IMR-90 (cell line): ENCODE measurements at regions not wholly inside any gene's neighbourhood (a gene's known extent, or its start where the extent isn't known, plus 50 kb on each side); places are given as distances from the start of the nearest gene placed in this dataset.

Experiments used
- ATAC-seq: fragments of 200-7000 bp; cut with Tn5 transposase; 2 replicates; pipeline ENCODE4 v1.9.1; 2020; ENCODE audit warnings: low read depth, mild to moderate bottlenecking, moderate library complexity
- BruUV-seq: library from RNA; stranded (reverse); fragments of 400-500 nt; replicated peaks from 2 replicates; lab custom pipeline; 2021; lab: Mats Ljungman, UMichigan
- CTCF ChIA-PET: fragments of 300-600 bp; formaldehyde crosslinking; extraction: SDS; loops from one replicate; lab custom pipeline; 2021; ENCODE audit warnings: antibody characterized with exemption; lab: Yijun Ruan, JAX
- POLR2A ChIA-PET: fragments of 300-600 bp; sonication (Branson Sonifier 250); formaldehyde crosslinking; loops from one replicate; lab custom pipeline; 2022; ENCODE audit warnings: antibody characterized with exemption; ENCODE audit not compliant: unreplicated experiment; lab: Charles Lee
- DNase-seq: peaks from one replicate; pipeline ENCODE4 v3.0.0; 2013
- H2AFZ ChIP-seq: replicated peaks from 2 replicates; pipeline ENCODE3; 2013; ENCODE audit warnings: low read length, mild to moderate bottlenecking; ENCODE audit not compliant: poor library complexity
- H2AK5ac ChIP-seq: 2 replicates; pipeline ENCODE4 v1.6.1; 2013; ENCODE audit warnings: low read depth, low read length, inconsistent platforms
- H2AK9ac ChIP-seq: replicated peaks from 2 replicates; pipeline ENCODE3; 2013; ENCODE audit warnings: mild to moderate bottlenecking, low read depth, low read length, moderate library complexity; ENCODE audit not compliant: poor library complexity
- H2BK120ac ChIP-seq: 2 replicates; pipeline ENCODE4 v1.6.1; 2013; ENCODE audit warnings: low read depth, low read length, inconsistent platforms
- H2BK15ac ChIP-seq: 3 replicates; pipeline ENCODE4 v1.6.1; 2013; ENCODE audit warnings: low read depth, low read length, inconsistent platforms
- H2BK20ac ChIP-seq: 2 replicates; pipeline ENCODE4 v1.6.1; 2013; ENCODE audit warnings: low read depth, mild to moderate bottlenecking, inconsistent platforms, low read length, moderate library complexity
- H2BK5ac ChIP-seq: 2 replicates; pipeline ENCODE4 v1.6.1; 2013; ENCODE audit warnings: mild to moderate bottlenecking, low read depth, low read length, inconsistent platforms; ENCODE audit not compliant: poor library complexity, severe bottlenecking
- H3K14ac ChIP-seq: replicated peaks from 2 replicates; pipeline ENCODE4 v1.6.1; 2013; ENCODE audit warnings: low read depth, low read length, inconsistent platforms
- H3K18ac ChIP-seq: 2 replicates; pipeline ENCODE4 v1.6.1; 2013; ENCODE audit warnings: low read depth, low read length, control low read depth
- H3K23ac ChIP-seq: 2 replicates; pipeline ENCODE4 v1.6.1; 2013; ENCODE audit warnings: low read depth, low read length, inconsistent platforms
- H3K27ac ChIP-seq: 2 replicates; pipeline ENCODE4 v1.5.1; 2013; ENCODE audit warnings: mild to moderate bottlenecking, control low read depth, low read length; ENCODE audit not compliant: insufficient read depth
- H3K27me3 ChIP-seq: 2 replicates; pipeline ENCODE4 v1.6.1; 2013; ENCODE audit warnings: low read length; ENCODE audit not compliant: control insufficient read depth, insufficient read depth
- H3K36me3 ChIP-seq: 2 replicates; pipeline ENCODE4 v1.6.1; 2013; ENCODE audit warnings: low read length, mixed read lengths; ENCODE audit not compliant: control insufficient read depth, insufficient read depth
- H3K4ac ChIP-seq: 2 replicates; pipeline ENCODE4 v1.6.1; 2013; ENCODE audit warnings: low read depth, low read length, inconsistent platforms
- H3K4me1 ChIP-seq: 2 replicates; pipeline ENCODE4 v1.6.1; 2013; ENCODE audit warnings: low read length, mixed read lengths; ENCODE audit not compliant: control insufficient read depth, insufficient read depth
- H3K4me2 ChIP-seq: 2 replicates; pipeline ENCODE4 v1.6.1; 2013; ENCODE audit warnings: low read depth, mild to moderate bottlenecking, control low read depth, low read length, moderate library complexity
- H3K4me3 ChIP-seq: 2 replicates; pipeline ENCODE4 v1.5.1; 2013; ENCODE audit warnings: low read depth, mild to moderate bottlenecking, control low read depth, low read length, moderate library complexity; ENCODE audit not compliant: insufficient read depth
- H3K56ac ChIP-seq: 2 replicates; pipeline ENCODE4 v1.6.1; 2013; ENCODE audit warnings: low read length, inconsistent platforms; ENCODE audit not compliant: insufficient read depth; ENCODE audit errors: extremely low read depth
- H3K79me1 ChIP-seq, 2 experiments: 2 replicates each; pipeline ENCODE4 v1.6.1; 2013; ENCODE audit warnings: low read length in 2 of 2, inconsistent platforms in 1 of 2, low read depth in 1 of 2
- H3K9ac ChIP-seq: 2 replicates; pipeline ENCODE4 v1.6.1; 2013; ENCODE audit warnings: low read depth, low read length, control low read depth
- H3K9me1 ChIP-seq: 2 replicates; pipeline ENCODE4 v1.6.1; 2013; ENCODE audit warnings: low read length, inconsistent platforms; ENCODE audit not compliant: insufficient read depth
- H3K9me3 ChIP-seq: 2 replicates; pipeline ENCODE4 v1.6.1; 2013; ENCODE audit warnings: low read length; ENCODE audit not compliant: control insufficient read depth, insufficient read depth
- H4K20me1 ChIP-seq: 2 replicates; pipeline ENCODE4 v1.6.1; 2013; ENCODE audit warnings: low read length, inconsistent platforms; ENCODE audit not compliant: insufficient read depth
- H4K5ac ChIP-seq: 2 replicates; pipeline ENCODE4 v1.6.1; 2013; ENCODE audit warnings: mild to moderate bottlenecking, low read depth, low read length, control low read depth
- H4K8ac ChIP-seq, 2 experiments: 2 replicates each; pipeline ENCODE4 v1.6.1; 2013; ENCODE audit warnings: low read depth in 2 of 2, low read length in 2 of 2, control low read depth in 1 of 2, inconsistent platforms in 1 of 2
- H4K91ac ChIP-seq: 2 replicates; pipeline ENCODE4 v1.6.1; 2013; ENCODE audit warnings: low read depth, low read length, inconsistent platforms; ENCODE audit not compliant: insufficient read depth
- BHLHE40 ChIP-seq: fragments of 150-350 bp; IDR thresholded peaks from 2 replicates; pipeline ENCODE4 v1.6.1; 2016; ENCODE audit warnings: mild to moderate bottlenecking, low read depth, low read length
- CEBPB ChIP-seq: IDR thresholded peaks from 2 replicates; pipeline ENCODE4 v1.6.1; 2012; ENCODE audit warnings: low read depth, low read length, improper control_type of control experiment
- CHD1 ChIP-seq: IDR thresholded peaks from 2 replicates; pipeline ENCODE4 v1.6.1; 2012; ENCODE audit warnings: low read depth, low read length, improper control_type of control experiment
- CTCF ChIP-seq: conservative IDR thresholded peaks from 2 replicates; pipeline ENCODE4 v1.5.1; 2012; ENCODE audit warnings: mild to moderate bottlenecking, low read depth, low read length, improper control_type of control experiment
- FOS ChIP-seq: fragments of 150-350 bp; IDR thresholded peaks from 2 replicates; pipeline ENCODE4 v1.6.1; 2016; ENCODE audit warnings: low read depth, low read length
- MAFK ChIP-seq: IDR thresholded peaks from 2 replicates; pipeline ENCODE4 v1.6.1; 2012; ENCODE audit warnings: low read depth, low read length, improper control_type of control experiment
- MAZ ChIP-seq: IDR thresholded peaks from 2 replicates; pipeline ENCODE4 v1.6.1; 2012; ENCODE audit warnings: low read depth, mild to moderate bottlenecking, low read length, improper control_type of control experiment, moderate library complexity, borderline replicate concordance
- MXI1 ChIP-seq: IDR thresholded peaks from 2 replicates; pipeline ENCODE4 v1.6.1; 2012; ENCODE audit warnings: low read depth, mild to moderate bottlenecking, low read length, moderate library complexity, borderline replicate concordance
- NFE2L2 ChIP-seq: fragments of 150-350 bp; IDR thresholded peaks from 2 replicates; pipeline ENCODE4 v1.6.1; 2016; ENCODE audit warnings: low read depth, mild to moderate bottlenecking, low read length
- RAD21 ChIP-seq: IDR thresholded peaks from 2 replicates; pipeline ENCODE4 v1.6.1; 2012; ENCODE audit warnings: low read length, improper control_type of control experiment
- RFX5 ChIP-seq: IDR thresholded peaks from 2 replicates; pipeline ENCODE4 v1.8.0; 2012; ENCODE audit warnings: low read depth, mild to moderate bottlenecking, low read length, moderate library complexity
- SMC3 ChIP-seq: fragments of 150-350 bp; IDR thresholded peaks from 2 replicates; pipeline ENCODE4 v1.6.1; 2016; ENCODE audit warnings: low read depth, mild to moderate bottlenecking, antibody characterized with exemption, low read length, moderate library complexity
- USF2 ChIP-seq: fragments of 150-350 bp; IDR thresholded peaks from 2 replicates; pipeline ENCODE4 v1.6.1; 2017; ENCODE audit warnings: mild to moderate bottlenecking, antibody characterized with exemption, low read length, low read depth
- WGBS, 2 experiments: methylation state at CpG; one replicate each; pipeline versions ENCODE4 v1.1.5 to v1.1.7; 2013; ENCODE audit warnings: missing lambda C conversion rate in 2 of 2; ENCODE audit not compliant: insufficient read length in 1 of 2; ENCODE audit errors: extremely low coverage in 2 of 2; 5-methylcytosine and 5-hydroxymethylcytosine counted together
- dilution Hi-C: fragments of 300-500 bp; cut with HindIII; formaldehyde crosslinking; loops from one replicate; pipeline ENCODE4 v1.14.3; 2018; ENCODE audit warnings: low sequenced_read_pairs; ENCODE audit not compliant: unreplicated experiment
- in situ Hi-C: fragments of 300-500 bp; cut with MboI; formaldehyde crosslinking; loops from 3 replicates; pipeline ENCODE4 v1.14.3; 2019; ENCODE audit warnings: low sequenced_read_pairs, inconsistent platforms, mixed read lengths
- intact Hi-C: fragments of 100-400 bp; cut with micrococcal nuclease; formaldehyde crosslinking; loops from 2 replicates; pipeline ENCODE4 v1.10.0; 2022

GRCh38 chr3:35919160-35919559 is 279.8 kb downstream of the ARPP21 start:
- H4K20me1 ChIP-seq, result no peaks in the 10 kb centered on the region
- in situ Hi-C loops, result no loop called here
- no peak overlapping the region for H3K56ac ChIP-seq
- no peaks in the 10 kb centered on the region for H3K9me3 ChIP-seq
- BruUV-seq, result no TSS peak
- H4K5ac ChIP-seq, result no peak overlapping the region
- H3K14ac ChIP-seq, result no peak overlapping the region
- intact Hi-C loops, result no loop called here
- no peaks in the 10 kb centered on the region for H3K9me1 ChIP-seq
- no CpG with 5 or more reads among the region's 6 CpGs for WGBS, 2 experiments
- no peaks in the 10 kb centered on the region for H3K4me1 ChIP-seq
- ATAC-seq (no peak), DNase-seq (no peak)
- no peak overlapping the region for H3K23ac ChIP-seq
- H3K4me2 ChIP-seq, result no peak overlapping the region
- no peaks in the 10 kb centered on the region for H3K27me3 ChIP-seq
- no peak overlapping the region for H2BK15ac ChIP-seq
- H2BK20ac ChIP-seq, result no peak overlapping the region
- POLR2A ChIA-PET, result no interaction called here
- H2BK120ac ChIP-seq, result no peak overlapping the region
- CTCF ChIA-PET, result no interaction called here
- H3K4me3 ChIP-seq, result no peak overlapping the region
- no peak overlapping the region for H4K8ac ChIP-seq
- no peak overlapping the region for H3K9ac ChIP-seq
- H2AK5ac ChIP-seq, result no peak overlapping the region
- H3K79me1 ChIP-seq, result no peaks in the 10 kb centered on the region
- H3K18ac ChIP-seq, result no peak overlapping the region
- H3K4ac ChIP-seq, result no peak overlapping the region
- no peaks in the 10 kb centered on the region for H3K36me3 ChIP-seq
- no peak overlapping the region for H2BK5ac ChIP-seq
- H2AFZ ChIP-seq, result no peak overlapping the region
- no peak for TF ChIP-seq CHD1
- TF ChIP-seq MAZ, result no peak
- TF ChIP-seq CEBPB, result no peak
- no peak for TF ChIP-seq MXI1
- TF ChIP-seq MAFK, result no peak
- no peak for TF ChIP-seq FOS
- TF ChIP-seq RAD21, result no peak
- no peak for TF ChIP-seq USF2
- TF ChIP-seq SMC3, result no peak
- TF ChIP-seq RFX5, result no peak
- TF ChIP-seq CTCF, result no peak
- TF ChIP-seq BHLHE40, result no peak
- no peak for TF ChIP-seq NFE2L2
- dilution Hi-C loops, result no loop called here
- H3K27ac ChIP-seq, result no peak overlapping the region
- no peak overlapping the region for H2AK9ac ChIP-seq
- H4K91ac ChIP-seq, result no peak overlapping the region
